ENCODE measurements at regions not wholly inside any gene's neighbourhood (a gene's known extent, or its start where the extent isn't known, plus 50 kb on each side); places are given as distances from the start of the nearest gene placed in this dataset.
A peak's percentile ranks its signal among the peaks of the same experiment; 100 is the strongest.

DNA sequence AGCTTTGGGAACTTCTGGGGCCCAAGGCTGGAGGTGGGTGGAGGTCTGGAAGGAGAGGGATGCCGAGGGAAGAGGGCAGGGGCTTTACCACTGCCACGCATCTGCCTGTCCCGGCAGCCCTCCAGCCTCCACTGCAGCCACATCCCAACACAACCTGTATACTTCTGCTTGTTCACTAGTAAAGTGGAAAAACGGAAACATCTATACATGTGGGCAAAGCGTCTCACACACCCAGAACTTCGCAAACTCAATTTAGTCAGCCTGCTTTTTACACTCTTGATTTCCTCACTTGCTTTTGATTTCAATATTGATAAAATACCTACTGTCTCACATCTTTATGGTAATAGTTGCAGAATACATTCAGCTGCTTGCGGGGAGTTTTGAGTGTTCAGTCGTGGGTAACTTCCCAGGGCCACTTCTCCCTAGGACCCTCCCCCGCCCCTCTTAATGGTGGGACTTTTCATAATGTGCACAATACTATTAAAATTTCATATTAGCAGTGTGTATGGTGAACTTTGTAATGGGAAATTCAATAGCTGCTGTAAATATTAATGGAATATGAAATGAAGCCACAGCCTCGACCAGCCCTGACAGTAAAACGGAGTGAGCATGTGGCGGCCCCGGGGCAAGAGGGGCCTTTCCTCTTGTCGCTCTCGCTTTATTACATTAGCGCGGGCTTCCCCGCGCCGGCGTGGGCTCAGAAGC is 85.2 kb downstream of the NR2F2 start:
- DNase-seq: no peak

DNA sequence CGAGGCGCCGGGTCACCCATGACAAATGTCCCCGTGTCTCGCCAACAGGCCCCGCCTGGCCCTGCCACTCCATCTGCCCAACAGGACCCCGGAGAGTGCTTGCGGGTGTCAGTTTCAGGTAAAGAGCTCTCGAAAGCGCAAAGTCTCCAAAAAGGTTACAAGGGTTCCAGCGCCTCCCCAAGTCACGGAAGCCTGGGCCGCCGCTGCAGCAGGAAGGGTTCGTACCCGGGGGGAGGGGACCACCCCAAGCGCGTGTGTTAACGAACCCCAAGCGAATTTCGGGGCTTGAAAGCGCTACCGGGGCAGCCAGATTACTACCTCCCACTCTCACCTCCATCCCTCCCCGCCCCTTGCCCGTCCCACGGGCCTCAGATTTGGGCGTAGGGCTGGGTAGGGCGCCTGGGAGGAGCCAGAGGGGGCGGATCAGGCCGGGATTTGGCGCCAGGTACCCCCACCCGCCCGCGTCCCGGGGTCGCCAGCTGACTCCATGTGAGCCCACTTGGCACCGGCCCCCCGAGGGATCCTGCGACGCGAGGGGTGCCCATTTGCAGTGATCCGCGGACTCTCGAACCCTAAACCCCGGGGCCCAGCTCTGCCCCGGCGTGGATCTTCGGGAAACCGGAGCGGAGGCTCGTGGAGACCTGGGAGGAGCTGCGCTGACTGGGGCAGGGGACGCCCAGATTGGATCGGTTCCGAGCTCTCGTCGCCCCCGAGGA is 85.9 kb downstream of the NR2F2 start:
- DNase-seq: no peak

GRCh38 chr15:96416934-96417759 is 86.6 kb downstream of the NR2F2 start:
- DNase-seq: no peak

DNA sequence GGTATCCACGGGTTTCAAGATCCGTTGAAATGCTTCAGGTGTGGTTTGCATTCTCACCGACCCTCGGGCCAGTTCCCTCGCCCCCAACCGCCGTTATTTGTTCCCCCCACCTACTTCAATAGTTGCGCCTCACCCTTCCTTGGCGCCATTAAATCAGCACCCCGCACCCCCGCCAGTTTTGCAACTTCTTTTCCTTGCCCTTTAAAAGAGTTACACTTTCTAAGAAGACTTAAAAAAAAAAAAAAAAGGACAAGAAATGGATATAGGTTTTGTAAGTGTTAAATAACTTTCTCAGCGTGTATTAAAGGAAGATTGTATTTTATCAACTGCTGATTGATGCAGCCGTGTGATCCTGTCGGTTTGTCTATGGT is 87.2 kb downstream of the NR2F2 start:
- no peak for DNase-seq

- DNase-seq: no peak
Observed at GRCh38 chr15:96418146-96418545, 87.6 kb downstream of the NR2F2 start.

GRCh38 chr15:96421178-96421601 is 90.7 kb downstream of the NR2F2 start:
- DNase-seq: peak; percentile 58

DNA sequence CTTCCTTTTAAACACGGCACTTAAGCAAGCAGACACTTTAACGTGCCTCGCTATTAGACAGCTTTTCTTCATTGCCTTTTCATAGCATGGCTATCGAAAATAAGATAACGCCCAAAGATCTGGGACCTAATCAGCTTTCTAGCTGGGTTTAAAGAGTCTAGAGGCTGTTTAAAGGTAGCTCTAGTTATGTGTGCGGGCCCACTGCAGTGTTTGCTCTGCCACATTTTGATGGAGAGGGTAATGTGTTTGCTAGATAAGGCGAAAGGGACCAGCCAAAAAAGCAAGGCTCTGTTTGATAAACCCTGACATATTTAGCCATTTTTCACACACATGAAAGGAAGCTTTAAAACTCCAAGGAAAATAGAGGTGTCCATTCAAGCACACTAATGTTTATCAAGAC is 91.6 kb downstream of the NR2F2 start:
- DNase-seq: no peak

- DNase-seq: no peak
Observed at GRCh38 chr15:96424674-96425073, 94.2 kb downstream of the NR2F2 start.

- no peak for DNase-seq
Observed at GRCh38 chr15:96428742-96429141, 98.2 kb downstream of the NR2F2 start.

GRCh38 chr15:96431786-96432185 is 101.3 kb downstream of the NR2F2 start:
- DNase-seq: no peak

- no peak for DNase-seq
Observed at GRCh38 chr15:96435022-96435421, 104.5 kb downstream of the NR2F2 start.

DNA sequence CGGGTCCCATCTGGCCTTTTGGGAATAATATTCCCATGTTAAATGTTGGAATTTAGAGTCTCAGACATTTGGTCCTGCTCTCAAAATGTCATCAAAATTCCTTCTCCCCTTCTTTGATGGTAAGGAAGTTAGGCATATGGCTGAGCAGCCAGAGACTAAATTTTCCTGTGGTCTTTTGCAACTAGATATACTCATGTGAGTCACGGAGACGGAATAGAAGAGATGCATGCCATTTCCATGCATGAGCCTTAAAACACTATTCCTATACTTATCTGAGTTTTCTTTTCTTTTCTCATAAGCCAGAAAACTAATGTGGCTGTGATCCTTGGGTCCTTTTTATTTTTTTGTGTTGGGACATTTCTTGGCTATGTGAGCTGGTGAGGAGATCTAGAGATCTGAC is 105.3 kb downstream of the NR2F2 start:
- no peak for DNase-seq

GRCh38 chr15:96440978-96441377 is 110.5 kb downstream of the NR2F2 start:
- no peak for DNase-seq

DNA sequence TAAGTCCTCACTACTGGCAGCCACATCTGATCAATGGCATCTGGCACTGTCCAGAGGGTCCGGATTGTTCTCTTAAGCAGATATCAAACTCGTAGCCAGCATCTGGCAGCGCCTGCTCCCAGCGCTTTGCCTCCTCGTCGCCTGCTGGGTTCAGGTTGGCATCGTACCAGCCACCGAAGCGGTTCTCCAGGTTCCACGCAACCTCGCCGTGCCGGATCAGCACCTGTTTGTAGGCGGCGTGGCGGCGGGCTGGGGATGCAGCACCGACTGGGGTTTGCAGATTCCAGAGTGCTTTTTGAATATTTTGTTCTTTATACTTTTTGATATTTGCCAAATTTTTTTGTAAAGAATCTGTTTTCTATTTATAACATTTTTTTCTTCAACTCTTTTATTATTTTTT is 111.6 kb downstream of the NR2F2 start:
- no peak for DNase-seq

DNA sequence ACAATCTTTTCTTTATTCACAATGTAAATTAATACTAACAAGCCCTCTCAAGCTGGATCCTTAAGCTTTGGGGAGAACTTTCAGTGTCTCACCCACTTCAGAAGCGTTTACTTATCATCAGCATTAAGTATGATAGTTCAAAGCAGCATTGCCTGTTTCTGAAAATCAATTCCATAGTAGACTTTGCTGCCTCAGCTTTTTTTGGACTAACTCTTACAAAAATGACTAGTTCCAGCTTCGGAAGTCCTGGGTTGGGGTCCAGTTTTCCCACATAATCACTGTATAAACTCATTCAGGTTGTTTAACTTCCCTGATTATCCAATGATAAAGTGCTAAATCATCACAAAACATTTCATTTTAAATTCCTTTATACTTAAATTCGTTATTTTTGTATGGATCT is 114.4 kb downstream of the NR2F2 start:
- no peak for DNase-seq

DNA sequence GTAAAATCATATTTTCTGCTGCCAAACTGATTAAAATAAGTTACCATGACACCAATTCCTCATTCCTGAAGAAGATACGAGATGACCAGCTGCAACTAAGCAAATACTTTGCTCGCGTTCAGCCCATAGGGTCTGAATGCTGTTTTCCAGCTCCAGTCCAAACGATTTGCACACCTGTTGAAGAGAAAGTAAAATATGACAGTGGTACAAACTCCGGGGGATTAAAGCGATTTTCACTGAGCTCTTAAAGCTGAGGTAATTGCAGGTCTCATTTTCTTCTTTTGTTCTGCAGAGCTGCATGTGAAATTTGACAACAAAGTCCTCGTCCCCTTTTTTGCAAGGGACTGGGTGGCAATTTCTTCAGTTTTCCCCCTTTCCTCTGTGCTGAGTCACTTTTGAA is 118.4 kb downstream of the NR2F2 start:
- no peak for DNase-seq

GRCh38 chr15:96457841-96458240 is 127.3 kb downstream of the NR2F2 start:
- DNase-seq: no peak

DNA sequence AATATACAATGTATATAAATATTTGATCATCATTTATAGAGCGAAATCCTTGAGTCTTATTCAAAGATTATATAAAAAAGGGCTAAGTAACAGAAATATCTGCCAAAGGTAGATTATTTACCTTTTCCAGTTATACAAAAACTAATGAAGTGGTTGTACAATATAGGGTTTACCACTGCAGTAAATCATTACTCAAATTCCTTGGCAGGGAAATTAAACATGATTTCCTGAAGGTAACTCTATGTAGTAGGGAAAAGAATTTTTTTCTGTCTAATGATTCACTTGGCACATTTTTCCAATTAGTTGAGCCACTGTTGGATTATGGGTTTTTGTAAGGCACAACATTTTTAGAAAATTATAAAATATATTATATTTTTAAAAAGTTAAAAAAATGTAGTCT is 129.6 kb downstream of the NR2F2 start:
- DNase-seq: no peak

GRCh38 chr15:96462768-96463750 is 132.6 kb downstream of the NR2F2 start:
- DNase-seq: no peak

- DNase-seq: no peak
Observed at GRCh38 chr15:96466389-96466947, 136.0 kb downstream of the NR2F2 start.

- no peak for DNase-seq
Observed at GRCh38 chr15:96468036-96468435, 137.5 kb downstream of the NR2F2 start.

GRCh38 chr15:96470681-96471310 is 140.3 kb downstream of the NR2F2 start:
- no peak for DNase-seq

Data from MV-4-11 (cell line).